ENCODE measurements at regions not wholly inside any gene's neighbourhood (a gene's known extent, or its start where the extent isn't known, plus 50 kb on each side); places are given as distances from the start of the nearest gene placed in this dataset.

- TF ChIP-seq CTCF (IDR thresholded peaks at IDR 0.05) (no peak), POLR2AphosphoS5 (IDR thresholded peaks at IDR 0.05) (no peak)
Measured at GRCh38 chr9:2928411-2928810, 84.5 kb upstream of the PUM3 start.
